ENCODE measurements at regions not wholly inside any gene's neighbourhood (a gene's known extent, or its start where the extent isn't known, plus 50 kb on each side); places are given as distances from the start of the nearest gene placed in this dataset.

DNA sequence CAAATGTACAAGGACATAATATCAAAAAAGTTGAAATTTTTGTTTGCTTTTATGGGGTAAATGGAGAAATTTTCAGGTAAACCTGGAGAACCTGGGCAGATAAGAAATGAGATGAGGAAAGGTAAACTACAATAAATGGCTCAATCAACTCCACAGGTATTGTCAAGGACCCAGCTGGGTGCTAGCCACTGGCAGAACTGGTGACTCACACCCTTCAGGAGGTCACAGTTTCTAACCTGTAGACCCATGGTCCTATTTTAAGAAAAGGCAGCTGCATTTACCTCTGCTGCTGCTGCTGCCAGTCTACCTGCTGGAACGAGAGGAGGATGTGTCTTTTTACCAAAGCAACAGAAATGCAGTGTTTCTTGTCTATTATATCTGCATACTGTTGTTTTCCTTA is 226.6 kb downstream of the ALG10B start (continued):
- TF ChIP-seq ZNF462 (CRISPR knock-in tag; IDR thresholded peaks at IDR 0.05) (no peak), JUNB (IDR thresholded peaks at IDR 0.05; ENCODE audit: unreplicated experiment) (no peak), EZH2phosphoT487 (IDR thresholded peaks at IDR 0.05; ENCODE audit: unreplicated experiment) (no peak)
- TF ChIP-seq, protein P1, sequence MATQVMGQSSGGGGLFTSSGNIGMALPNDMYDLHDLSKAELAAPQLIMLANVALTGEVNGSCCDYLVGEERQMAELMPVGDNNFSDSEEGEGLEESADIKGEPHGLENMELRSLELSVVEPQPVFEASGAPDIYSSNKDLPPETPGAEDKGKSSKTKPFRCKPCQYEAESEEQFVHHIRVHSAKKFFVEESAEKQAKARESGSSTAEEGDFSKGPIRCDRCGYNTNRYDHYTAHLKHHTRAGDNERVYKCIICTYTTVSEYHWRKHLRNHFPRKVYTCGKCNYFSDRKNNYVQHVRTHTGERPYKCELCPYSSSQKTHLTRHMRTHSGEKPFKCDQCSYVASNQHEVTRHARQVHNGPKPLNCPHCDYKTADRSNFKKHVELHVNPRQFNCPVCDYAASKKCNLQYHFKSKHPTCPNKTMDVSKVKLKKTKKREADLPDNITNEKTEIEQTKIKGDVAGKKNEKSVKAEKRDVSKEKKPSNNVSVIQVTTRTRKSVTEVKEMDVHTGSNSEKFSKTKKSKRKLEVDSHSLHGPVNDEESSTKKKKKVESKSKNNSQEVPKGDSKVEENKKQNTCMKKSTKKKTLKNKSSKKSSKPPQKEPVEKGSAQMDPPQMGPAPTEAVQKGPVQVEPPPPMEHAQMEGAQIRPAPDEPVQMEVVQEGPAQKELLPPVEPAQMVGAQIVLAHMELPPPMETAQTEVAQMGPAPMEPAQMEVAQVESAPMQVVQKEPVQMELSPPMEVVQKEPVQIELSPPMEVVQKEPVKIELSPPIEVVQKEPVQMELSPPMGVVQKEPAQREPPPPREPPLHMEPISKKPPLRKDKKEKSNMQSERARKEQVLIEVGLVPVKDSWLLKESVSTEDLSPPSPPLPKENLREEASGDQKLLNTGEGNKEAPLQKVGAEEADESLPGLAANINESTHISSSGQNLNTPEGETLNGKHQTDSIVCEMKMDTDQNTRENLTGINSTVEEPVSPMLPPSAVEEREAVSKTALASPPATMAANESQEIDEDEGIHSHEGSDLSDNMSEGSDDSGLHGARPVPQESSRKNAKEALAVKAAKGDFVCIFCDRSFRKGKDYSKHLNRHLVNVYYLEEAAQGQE (IDR thresholded peaks at IDR 0.05; ENCODE audit: unreplicated experiment): no peak

- no peaks in the 10 kb centered on the region for H4K20me1 ChIP-seq (replicated peaks; ENCODE audit: insufficient read depth)
- Mint-ChIP-seq H3K9me3 (peaks cover 14% of the 10 kb centered on the region; the same call in 2 of the 3 replicates), H3K4me3 (no peak overlapping the region), H3K27me3 (ENCODE audit: insufficient read depth, low read depth, poor library complexity) (no peaks in the 10 kb centered on the region), H3K36me3 (ENCODE audit: low read depth) (peaks cover 3% of the 10 kb centered on the region; the same call in 2 of the 3 replicates), H3K4me1 (peaks cover 27% of the 10 kb centered on the region), H3K27ac (peak overlapping the region; percentile 61)
- peak; percentile 92 for ATAC-seq
- no peak for TF ChIP-seq CREB1 (CRISPR knock-in tag; IDR thresholded peaks at IDR 0.05; ENCODE audit: low read depth)
- TF ChIP-seq, protein P2, sequence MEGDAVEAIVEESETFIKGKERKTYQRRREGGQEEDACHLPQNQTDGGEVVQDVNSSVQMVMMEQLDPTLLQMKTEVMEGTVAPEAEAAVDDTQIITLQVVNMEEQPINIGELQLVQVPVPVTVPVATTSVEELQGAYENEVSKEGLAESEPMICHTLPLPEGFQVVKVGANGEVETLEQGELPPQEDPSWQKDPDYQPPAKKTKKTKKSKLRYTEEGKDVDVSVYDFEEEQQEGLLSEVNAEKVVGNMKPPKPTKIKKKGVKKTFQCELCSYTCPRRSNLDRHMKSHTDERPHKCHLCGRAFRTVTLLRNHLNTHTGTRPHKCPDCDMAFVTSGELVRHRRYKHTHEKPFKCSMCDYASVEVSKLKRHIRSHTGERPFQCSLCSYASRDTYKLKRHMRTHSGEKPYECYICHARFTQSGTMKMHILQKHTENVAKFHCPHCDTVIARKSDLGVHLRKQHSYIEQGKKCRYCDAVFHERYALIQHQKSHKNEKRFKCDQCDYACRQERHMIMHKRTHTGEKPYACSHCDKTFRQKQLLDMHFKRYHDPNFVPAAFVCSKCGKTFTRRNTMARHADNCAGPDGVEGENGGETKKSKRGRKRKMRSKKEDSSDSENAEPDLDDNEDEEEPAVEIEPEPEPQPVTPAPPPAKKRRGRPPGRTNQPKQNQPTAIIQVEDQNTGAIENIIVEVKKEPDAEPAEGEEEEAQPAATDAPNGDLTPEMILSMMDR (conservative IDR thresholded peaks at IDR 0.05; ENCODE audit: low read depth in 2 of 2): peak; percentile 74
- H3K9me2 ChIP-seq (ENCODE audit: insufficient read depth): no peaks in the 10 kb centered on the region
- no peak overlapping the region for H3K4me3 ChIP-seq
- no peak overlapping the region for H3K4me2 ChIP-seq
- H3F3A ChIP-seq (replicated peaks; ENCODE audit: low read depth): no peaks in the 10 kb centered on the region
- H3K27ac ChIP-seq (ENCODE audit: low read depth): no peak overlapping the region
- no peaks in the 10 kb centered on the region for H3K27me3 ChIP-seq (ENCODE audit: insufficient read depth)
- H3K79me2 ChIP-seq (replicated peaks; ENCODE audit: insufficient read depth): no peaks in the 10 kb centered on the region
- peaks cover 16% of the 10 kb centered on the region; the same call in 1 of the 2 replicates for H3K4me1 ChIP-seq (ENCODE audit: insufficient read depth)
- peak; percentile 84 for DNase-seq (ENCODE audit: low spot score)
- H3K36me3 ChIP-seq (ENCODE audit: insufficient read depth): no peaks in the 10 kb centered on the region
- H2AFZ ChIP-seq: peak overlapping the region; percentile 38
Observed at GRCh38 chr12:38544330-38545066, 227.9 kb downstream of the ALG10B start.

All from GM23338 (cell line).